ENCODE measurements at regions not wholly inside any gene's neighbourhood (a gene's known extent, or its start where the extent isn't known, plus 50 kb on each side); places are given as distances from the start of the nearest gene placed in this dataset.

DNA sequence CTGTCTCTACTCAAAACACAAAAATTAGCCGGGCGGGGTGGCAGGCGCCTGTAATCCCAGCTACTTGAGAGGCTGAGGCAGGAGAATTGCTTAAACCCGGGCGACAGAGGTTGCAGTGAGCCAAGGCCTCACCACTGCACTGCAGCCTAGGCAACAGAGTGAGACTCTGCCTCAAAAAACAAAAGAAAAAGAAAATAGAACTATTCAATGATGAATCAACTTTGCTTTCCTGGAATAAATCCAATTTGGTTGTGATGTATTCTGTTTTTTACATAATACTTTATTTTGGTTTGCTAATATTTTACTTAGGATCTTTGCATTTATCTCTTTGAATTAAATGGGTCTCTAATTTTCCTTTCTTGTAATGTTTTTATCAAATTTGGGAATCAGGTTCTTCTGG lies 86.3 kb upstream of the MBOAT2 start:
- FAIRE-seq: no peak
- 48% methylated on average over 5 of the region's 5 CpGs for WGBS (ENCODE audit: low lambda C conversion rate)
- Histone ChIP-seq H3K9me3 (ENCODE audit: low read length) (no peaks in the 10 kb centered on the region), H3K27ac (ENCODE audit: extremely low read length, insufficient read depth, low read length) (no peak overlapping the region), H3K4me2 (ENCODE audit: low read depth, low read length) (no peak overlapping the region), H2AFZ (ENCODE audit: low read length) (no peak overlapping the region), H3K36me3 (replicated peaks in 1 of 2; ENCODE audit: control insufficient read depth in 1 of 2, insufficient read depth in 2 of 2, low read length in 2 of 2) (no peaks in the 10 kb centered on the region), H3K9ac (ENCODE audit: insufficient read depth, low read depth, low read length) (no peak overlapping the region), H4K20me1 (ENCODE audit: insufficient read depth, low read length) (no peaks in the 10 kb centered on the region), H3K27me3 (ENCODE audit: control insufficient read depth in 1 of 2, insufficient read depth in 2 of 2, low read length in 2 of 2) (peaks cover 4 to 13% of the 10 kb centered on the region in 2 experiments; a peak in 3 of 5 replicates), H3K4me1 (ENCODE audit: insufficient read depth, low read length) (peaks cover 11% of the 10 kb centered on the region; the same call in 1 of the 2 replicates), H3K79me2 (ENCODE audit: insufficient read depth, low read length) (no peaks in the 10 kb centered on the region), H3K4me3 (replicated peaks in 1 of 3; ENCODE audit: insufficient read depth in 1 of 3, low read depth in 2 of 3, low read length in 3 of 3) (no peak overlapping the region)
- TF ChIP-seq SMAD1 (CRISPR knock-in tag; IDR thresholded peaks at IDR 0.05; ENCODE audit: borderline replicate concordance, low read depth) (no peak), HNRNPL (IDR thresholded peaks at IDR 0.05; ENCODE audit: low read depth, low read length) (no peak), KLF16 (CRISPR knock-in tag; IDR thresholded peaks at IDR 0.05) (no peak), HNRNPUL1 (IDR thresholded peaks at IDR 0.05; ENCODE audit: low read depth, low read length) (no peak), POLR2AphosphoS2 (IDR thresholded peaks at IDR 0.05; ENCODE audit: low read depth, low read length) (no peak), HCFC1 (IDR thresholded peaks at IDR 0.05; ENCODE audit: low read depth, low read length) (no peak), PPARG (CRISPR knock-in tag; conservative IDR thresholded peaks at IDR 0.05) (no peak), ZNF629 (CRISPR knock-in tag; conservative IDR thresholded peaks at IDR 0.05) (no peak), EP300 (IDR thresholded peaks at IDR 0.05; ENCODE audit: low read depth in 2 of 2, low read length in 2 of 2) (no peak), EP300 (CRISPR knock-in tag; IDR thresholded peaks at IDR 0.05; ENCODE audit: borderline replicate concordance) (no peak)
- TF ChIP-seq, protein P1, sequence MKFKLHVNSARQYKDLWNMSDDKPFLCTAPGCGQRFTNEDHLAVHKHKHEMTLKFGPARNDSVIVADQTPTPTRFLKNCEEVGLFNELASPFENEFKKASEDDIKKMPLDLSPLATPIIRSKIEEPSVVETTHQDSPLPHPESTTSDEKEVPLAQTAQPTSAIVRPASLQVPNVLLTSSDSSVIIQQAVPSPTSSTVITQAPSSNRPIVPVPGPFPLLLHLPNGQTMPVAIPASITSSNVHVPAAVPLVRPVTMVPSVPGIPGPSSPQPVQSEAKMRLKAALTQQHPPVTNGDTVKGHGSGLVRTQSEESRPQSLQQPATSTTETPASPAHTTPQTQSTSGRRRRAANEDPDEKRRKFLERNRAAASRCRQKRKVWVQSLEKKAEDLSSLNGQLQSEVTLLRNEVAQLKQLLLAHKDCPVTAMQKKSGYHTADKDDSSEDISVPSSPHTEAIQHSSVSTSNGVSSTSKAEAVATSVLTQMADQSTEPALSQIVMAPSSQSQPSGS (CRISPR knock-in tag; IDR thresholded peaks at IDR 0.05): no peak
- TF ChIP-seq, protein P2, sequence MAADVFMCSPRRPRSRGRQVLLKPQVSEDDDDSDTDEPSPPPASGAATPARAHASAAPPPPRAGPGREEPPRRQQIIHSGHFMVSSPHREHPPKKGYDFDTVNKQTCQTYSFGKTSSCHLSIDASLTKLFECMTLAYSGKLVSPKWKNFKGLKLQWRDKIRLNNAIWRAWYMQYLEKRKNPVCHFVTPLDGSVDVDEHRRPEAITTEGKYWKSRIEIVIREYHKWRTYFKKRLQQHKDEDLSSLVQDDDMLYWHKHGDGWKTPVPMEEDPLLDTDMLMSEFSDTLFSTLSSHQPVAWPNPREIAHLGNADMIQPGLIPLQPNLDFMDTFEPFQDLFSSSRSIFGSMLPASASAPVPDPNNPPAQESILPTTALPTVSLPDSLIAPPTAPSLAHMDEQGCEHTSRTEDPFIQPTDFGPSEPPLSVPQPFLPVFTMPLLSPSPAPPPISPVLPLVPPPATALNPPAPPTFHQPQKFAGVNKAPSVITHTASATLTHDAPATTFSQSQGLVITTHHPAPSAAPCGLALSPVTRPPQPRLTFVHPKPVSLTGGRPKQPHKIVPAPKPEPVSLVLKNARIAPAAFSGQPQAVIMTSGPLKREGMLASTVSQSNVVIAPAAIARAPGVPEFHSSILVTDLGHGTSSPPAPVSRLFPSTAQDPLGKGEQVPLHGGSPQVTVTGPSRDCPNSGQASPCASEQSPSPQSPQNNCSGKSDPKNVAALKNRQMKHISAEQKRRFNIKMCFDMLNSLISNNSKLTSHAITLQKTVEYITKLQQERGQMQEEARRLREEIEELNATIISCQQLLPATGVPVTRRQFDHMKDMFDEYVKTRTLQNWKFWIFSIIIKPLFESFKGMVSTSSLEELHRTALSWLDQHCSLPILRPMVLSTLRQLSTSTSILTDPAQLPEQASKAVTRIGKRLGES (CRISPR knock-in tag; IDR thresholded peaks at IDR 0.05; ENCODE audit: borderline replicate concordance): no peak
- TF ChIP-seq, protein P3, sequence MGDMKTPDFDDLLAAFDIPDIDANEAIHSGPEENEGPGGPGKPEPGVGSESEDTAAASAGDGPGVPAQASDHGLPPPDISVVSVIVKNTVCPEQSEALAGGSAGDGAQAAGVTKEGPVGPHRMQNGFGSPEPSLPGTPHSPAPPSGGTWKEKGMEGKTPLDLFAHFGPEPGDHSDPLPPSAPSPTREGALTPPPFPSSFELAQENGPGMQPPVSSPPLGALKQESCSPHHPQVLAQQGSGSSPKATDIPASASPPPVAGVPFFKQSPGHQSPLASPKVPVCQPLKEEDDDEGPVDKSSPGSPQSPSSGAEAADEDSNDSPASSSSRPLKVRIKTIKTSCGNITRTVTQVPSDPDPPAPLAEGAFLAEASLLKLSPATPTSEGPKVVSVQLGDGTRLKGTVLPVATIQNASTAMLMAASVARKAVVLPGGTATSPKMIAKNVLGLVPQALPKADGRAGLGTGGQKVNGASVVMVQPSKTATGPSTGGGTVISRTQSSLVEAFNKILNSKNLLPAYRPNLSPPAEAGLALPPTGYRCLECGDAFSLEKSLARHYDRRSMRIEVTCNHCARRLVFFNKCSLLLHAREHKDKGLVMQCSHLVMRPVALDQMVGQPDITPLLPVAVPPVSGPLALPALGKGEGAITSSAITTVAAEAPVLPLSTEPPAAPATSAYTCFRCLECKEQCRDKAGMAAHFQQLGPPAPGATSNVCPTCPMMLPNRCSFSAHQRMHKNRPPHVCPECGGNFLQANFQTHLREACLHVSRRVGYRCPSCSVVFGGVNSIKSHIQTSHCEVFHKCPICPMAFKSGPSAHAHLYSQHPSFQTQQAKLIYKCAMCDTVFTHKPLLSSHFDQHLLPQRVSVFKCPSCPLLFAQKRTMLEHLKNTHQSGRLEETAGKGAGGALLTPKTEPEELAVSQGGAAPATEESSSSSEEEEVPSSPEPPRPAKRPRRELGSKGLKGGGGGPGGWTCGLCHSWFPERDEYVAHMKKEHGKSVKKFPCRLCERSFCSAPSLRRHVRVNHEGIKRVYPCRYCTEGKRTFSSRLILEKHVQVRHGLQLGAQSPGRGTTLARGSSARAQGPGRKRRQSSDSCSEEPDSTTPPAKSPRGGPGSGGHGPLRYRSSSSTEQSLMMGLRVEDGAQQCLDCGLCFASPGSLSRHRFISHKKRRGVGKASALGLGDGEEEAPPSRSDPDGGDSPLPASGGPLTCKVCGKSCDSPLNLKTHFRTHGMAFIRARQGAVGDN (CRISPR knock-in tag; IDR thresholded peaks at IDR 0.05): no peak
- TF ChIP-seq, protein P4, sequence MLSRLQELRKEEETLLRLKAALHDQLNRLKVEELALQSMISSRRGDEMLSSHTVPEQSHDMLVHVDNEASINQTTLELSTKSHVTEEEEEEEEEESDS (CRISPR knock-in tag; IDR thresholded peaks at IDR 0.05; ENCODE audit: borderline replicate concordance): no peak
- ATAC-seq: no peak
- CTCF ChIA-PET (ENCODE audit: low intra/inter-chr PET ratio, low total read pairs): no interaction called here
- in situ Hi-C loops (cut with HindIII; ENCODE audit: extremely low pct_ligation_motif_present, low pct_unique_long_range_greater_than_20kb): no loop called here
- intact Hi-C loops (cut with micrococcal nuclease; ENCODE audit: unreplicated experiment): no loop called here
- POLR2A ChIA-PET: no interaction called here
- no peak for DNase-seq (ENCODE audit: low spot score)
- BruUV-seq (replicated peaks): no TSS peak

Measured in HepG2 (cell line).